ENCODE measurements at regions not wholly inside any gene's neighbourhood (a gene's known extent, or its start where the extent isn't known, plus 50 kb on each side); places are given as distances from the start of the nearest gene placed in this dataset.

DNA sequence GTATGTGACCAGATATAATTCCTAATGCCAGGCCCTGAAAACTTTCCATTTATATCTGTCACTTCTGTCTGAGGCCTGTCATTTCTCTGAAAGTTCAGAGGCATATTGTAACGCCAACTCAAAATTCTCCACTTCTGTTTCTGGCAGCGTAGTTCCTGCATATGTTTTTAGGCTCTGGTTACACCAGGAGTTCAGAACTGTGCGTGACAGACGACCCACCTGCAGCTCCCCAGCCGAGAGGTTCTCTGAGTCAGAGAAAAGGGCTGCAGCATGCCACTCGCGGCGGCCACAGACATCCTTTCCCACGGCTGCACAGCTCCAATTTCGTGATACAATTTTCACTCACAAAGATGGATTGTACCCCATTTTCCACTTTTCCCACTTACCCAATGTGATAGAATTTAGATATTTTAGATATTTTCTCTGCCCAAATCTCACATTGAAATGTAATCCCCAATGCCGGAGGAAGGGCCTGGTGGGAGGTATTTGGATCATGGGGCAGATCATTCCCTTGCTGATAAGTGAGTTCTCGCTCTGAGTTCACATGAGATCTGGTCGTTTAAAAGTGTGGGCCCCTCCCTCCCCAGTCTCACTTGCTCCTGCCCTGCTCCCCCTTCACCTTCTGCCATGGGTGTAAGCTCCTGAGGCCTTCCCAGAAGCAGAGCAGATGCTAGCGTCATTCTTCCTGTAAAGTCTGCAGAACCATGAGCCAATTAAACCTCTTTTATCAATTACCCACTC, 308.1 kb downstream of the LIG4 start:
- H3K36me3 Mint-ChIP-seq (ENCODE audit: insufficient read depth): no peaks in the 10 kb centered on the region
- no peaks in the 10 kb centered on the region for H3K4me1 Mint-ChIP-seq (ENCODE audit: low read depth in 2 of 2)
- ATAC-seq (replicated peaks): no peak
- peaks cover 10 to 15% of the 10 kb centered on the region in 2 donors for H3K9me3 Mint-ChIP-seq
- H3K27ac Mint-ChIP-seq: no peak overlapping the region
- H3K27me3 Mint-ChIP-seq: no peaks in the 10 kb centered on the region
- DNase-seq: no peak
- no peak overlapping the region for H3K4me3 Mint-ChIP-seq

- Mint-ChIP-seq H3K27ac (no peak overlapping the region), H3K9me3 (peaks cover 10 to 14% of the 10 kb centered on the region in 2 donors), H3K27me3 (no peaks in the 10 kb centered on the region), H3K4me3 (no peak overlapping the region), H3K36me3 (ENCODE audit: insufficient read depth) (no peaks in the 10 kb centered on the region), H3K4me1 (ENCODE audit: low read depth in 2 of 2) (no peaks in the 10 kb centered on the region)
- DNase-seq (no peak), ATAC-seq (replicated peaks) (no peak)
Observed at GRCh38 chr13:107906131-107906530, 309.2 kb downstream of the LIG4 start.

GRCh38 chr13:107901996-107902562, 313.3 kb downstream of the LIG4 start:
- Mint-ChIP-seq H3K9me3 (peaks cover 0 to 5% of the 10 kb centered on the region in 2 donors), H3K27ac (no peak overlapping the region), H3K4me1 (ENCODE audit: low read depth in 2 of 2) (no peaks in the 10 kb centered on the region), H3K27me3 (no peaks in the 10 kb centered on the region), H3K36me3 (ENCODE audit: insufficient read depth) (no peaks in the 10 kb centered on the region), H3K4me3 (no peak overlapping the region)
- ATAC-seq (replicated peaks): no peak
- DNase-seq: no peak

GRCh38 chr13:107901230-107901629, 314.1 kb downstream of the LIG4 start:
- Mint-ChIP-seq H3K36me3 (ENCODE audit: insufficient read depth) (no peaks in the 10 kb centered on the region), H3K27me3 (no peaks in the 10 kb centered on the region), H3K4me3 (no peak overlapping the region), H3K4me1 (ENCODE audit: low read depth in 2 of 2) (no peaks in the 10 kb centered on the region), H3K27ac (no peak overlapping the region), H3K9me3 (peaks cover 0 to 5% of the 10 kb centered on the region in 2 donors)
- no peak for ATAC-seq (replicated peaks)
- no peak for DNase-seq

DNA sequence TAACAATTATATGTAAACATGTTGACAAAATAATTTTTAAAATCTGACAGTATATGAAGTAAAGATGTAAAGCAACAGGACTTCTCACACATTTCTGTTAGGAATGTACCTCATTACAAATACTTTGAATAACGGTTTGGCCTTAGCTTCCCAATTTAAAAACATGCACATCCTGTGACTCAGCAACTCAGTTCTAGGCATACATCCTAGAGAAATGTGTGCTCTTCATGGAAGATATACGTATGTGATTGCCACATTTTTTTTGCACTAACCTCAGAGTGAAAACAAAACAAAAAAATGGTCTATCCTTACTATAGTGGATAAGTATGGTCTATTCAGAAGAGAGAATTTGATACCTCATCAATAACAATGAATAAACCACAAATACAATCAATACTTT, 314.6 kb downstream of the LIG4 start:
- DNase-seq (no peak), ATAC-seq (replicated peaks) (no peak)
- Mint-ChIP-seq H3K4me3 (no peak overlapping the region), H3K9me3 (peaks cover 0 to 5% of the 10 kb centered on the region in 2 donors), H3K4me1 (ENCODE audit: low read depth in 2 of 2) (no peaks in the 10 kb centered on the region), H3K27me3 (no peaks in the 10 kb centered on the region), H3K27ac (no peak overlapping the region), H3K36me3 (ENCODE audit: insufficient read depth) (no peaks in the 10 kb centered on the region)

- H3K4me3 Mint-ChIP-seq: no peak overlapping the region
- H3K9me3 Mint-ChIP-seq: peaks cover 7 to 24% of the 10 kb centered on the region in 2 donors
- DNase-seq (no peak), ATAC-seq (replicated peaks) (no peak)
- H3K36me3 Mint-ChIP-seq (ENCODE audit: insufficient read depth): no peaks in the 10 kb centered on the region
- no peaks in the 10 kb centered on the region for H3K4me1 Mint-ChIP-seq (ENCODE audit: low read depth in 2 of 2)
- H3K27me3 Mint-ChIP-seq: no peaks in the 10 kb centered on the region
- no peak overlapping the region for H3K27ac Mint-ChIP-seq
Observed at GRCh38 chr13:107886118-107886517, 329.2 kb downstream of the LIG4 start.

DNA sequence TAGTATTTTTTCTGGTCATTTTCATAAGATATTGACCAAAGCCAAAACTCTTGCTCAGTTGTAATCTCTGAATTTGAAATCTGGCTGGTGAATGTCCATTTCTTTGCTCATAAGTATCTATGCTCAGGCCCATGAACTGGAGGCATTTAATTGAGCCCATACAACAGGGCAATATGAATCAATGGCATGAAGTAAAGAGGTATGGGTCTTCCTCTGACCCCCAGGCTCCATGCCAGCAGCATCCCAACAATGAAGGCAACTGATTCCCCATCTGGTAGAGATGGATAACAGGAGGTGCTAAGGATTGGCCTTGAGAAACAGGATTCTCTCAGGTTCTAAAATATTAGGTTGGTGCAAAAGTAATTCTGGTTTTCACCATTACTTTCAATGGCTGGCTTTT, 330.8 kb downstream of the LIG4 start:
- no peak for DNase-seq
- Mint-ChIP-seq H3K4me3 (no peak overlapping the region), H3K27ac (no peak overlapping the region), H3K9me3 (peaks cover 7 to 30% of the 10 kb centered on the region in 2 donors), H3K4me1 (ENCODE audit: low read depth in 2 of 2) (no peaks in the 10 kb centered on the region), H3K36me3 (ENCODE audit: insufficient read depth) (no peaks in the 10 kb centered on the region), H3K27me3 (no peaks in the 10 kb centered on the region)
- ATAC-seq (replicated peaks): no peak

DNA sequence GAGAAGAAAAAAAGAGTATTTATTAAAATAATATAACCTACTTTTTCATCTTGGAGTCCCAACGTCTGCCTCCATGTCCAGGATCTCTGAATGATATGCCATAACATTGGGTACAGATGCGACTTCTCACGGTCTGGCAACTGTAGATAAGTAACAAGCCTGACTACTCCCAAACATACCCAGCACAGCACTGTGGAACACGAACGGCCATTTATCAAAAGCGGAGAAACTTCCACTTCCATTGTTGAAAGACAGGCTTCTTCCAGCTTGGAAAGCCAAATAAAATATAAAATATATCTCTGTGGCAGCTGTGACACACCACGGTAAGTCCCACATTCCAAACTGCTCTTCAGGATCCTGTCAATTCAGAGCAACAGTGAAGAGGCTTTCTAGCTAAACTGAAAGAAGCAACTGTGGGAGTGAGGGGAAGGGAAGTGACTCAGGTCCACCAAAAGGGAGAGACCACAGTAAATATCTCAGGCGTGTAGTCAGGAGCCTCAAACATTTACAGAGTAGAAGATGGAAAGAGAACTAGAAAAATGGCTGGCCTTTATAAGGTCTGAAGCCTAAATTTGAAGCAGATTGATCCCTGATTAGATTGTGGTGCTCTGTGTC, 331.7 kb downstream of the LIG4 start:
- no peak overlapping the region for H3K4me3 Mint-ChIP-seq
- H3K9me3 Mint-ChIP-seq: peaks cover 8 to 24% of the 10 kb centered on the region in 2 donors
- no peaks in the 10 kb centered on the region for H3K27me3 Mint-ChIP-seq
- no peak for DNase-seq
- H3K4me1 Mint-ChIP-seq (ENCODE audit: low read depth in 2 of 2): no peaks in the 10 kb centered on the region
- H3K27ac Mint-ChIP-seq: no peak overlapping the region
- ATAC-seq (replicated peaks): no peak
- no peaks in the 10 kb centered on the region for H3K36me3 Mint-ChIP-seq (ENCODE audit: insufficient read depth)

GRCh38 chr13:107882708-107883560, 332.4 kb downstream of the LIG4 start:
- DNase-seq (no peak), ATAC-seq (replicated peaks) (no peak)
- Mint-ChIP-seq H3K27me3 (no peaks in the 10 kb centered on the region), H3K4me1 (ENCODE audit: low read depth in 2 of 2) (no peaks in the 10 kb centered on the region), H3K4me3 (no peak overlapping the region), H3K27ac (no peak overlapping the region), H3K36me3 (ENCODE audit: insufficient read depth) (no peaks in the 10 kb centered on the region), H3K9me3 (peaks cover 7 to 26% of the 10 kb centered on the region in 2 donors)

DNA sequence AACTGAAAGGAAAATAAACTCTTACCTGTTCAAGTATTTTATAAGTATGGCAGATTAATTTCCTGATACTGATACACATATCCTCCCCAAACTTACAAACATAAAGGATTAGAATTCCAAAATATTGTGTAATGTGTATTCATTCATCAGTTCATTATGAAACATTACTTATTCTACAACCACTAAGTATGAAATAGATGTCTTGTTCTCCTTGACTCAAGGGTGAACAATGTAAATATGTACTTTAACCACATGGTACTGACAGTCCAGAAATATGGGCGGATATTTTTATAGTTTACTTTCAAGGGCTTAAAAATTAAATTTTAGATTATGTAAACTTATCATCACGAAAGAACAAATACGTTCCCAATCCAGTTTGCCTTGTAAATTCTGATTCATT, 334.0 kb downstream of the LIG4 start:
- no peak overlapping the region for H3K4me3 Mint-ChIP-seq
- no peaks in the 10 kb centered on the region for H3K36me3 Mint-ChIP-seq (ENCODE audit: insufficient read depth)
- no peak for DNase-seq
- no peak for ATAC-seq (replicated peaks)
- H3K4me1 Mint-ChIP-seq (ENCODE audit: low read depth in 2 of 2): no peaks in the 10 kb centered on the region
- peaks cover 7 to 30% of the 10 kb centered on the region in 2 donors for H3K9me3 Mint-ChIP-seq
- no peak overlapping the region for H3K27ac Mint-ChIP-seq
- H3K27me3 Mint-ChIP-seq: no peaks in the 10 kb centered on the region

GRCh38 chr13:107874456-107874855, 340.9 kb downstream of the LIG4 start:
- Mint-ChIP-seq H3K27me3 (no peaks in the 10 kb centered on the region), H3K36me3 (ENCODE audit: insufficient read depth) (no peaks in the 10 kb centered on the region), H3K4me1 (ENCODE audit: low read depth in 2 of 2) (no peaks in the 10 kb centered on the region), H3K4me3 (no peak overlapping the region), H3K27ac (no peak overlapping the region), H3K9me3 (peaks cover 9 to 21% of the 10 kb centered on the region in 2 donors)
- DNase-seq (no peak), ATAC-seq (replicated peaks) (no peak)

DNA sequence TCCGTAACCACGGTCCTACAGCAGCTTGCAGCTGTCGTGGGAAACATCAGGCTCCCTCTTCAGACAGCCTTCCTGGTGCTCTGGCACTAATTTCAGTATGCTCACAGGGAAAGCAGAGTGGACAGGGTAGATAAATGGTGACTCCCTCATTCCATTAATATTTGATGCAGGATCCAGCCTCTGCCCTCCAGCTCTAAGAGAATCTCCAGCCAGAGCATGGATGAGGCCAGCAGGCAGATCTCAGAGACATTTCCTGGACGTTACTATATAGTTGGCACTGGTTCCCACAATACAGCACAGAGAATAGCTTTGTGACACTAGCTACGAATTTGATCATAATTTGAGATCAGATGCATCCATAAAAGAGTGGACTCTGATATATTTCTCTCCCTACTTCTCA, 341.4 kb downstream of the LIG4 start:
- Mint-ChIP-seq H3K4me1 (ENCODE audit: low read depth in 2 of 2) (no peaks in the 10 kb centered on the region), H3K27ac (no peak overlapping the region), H3K36me3 (ENCODE audit: insufficient read depth) (no peaks in the 10 kb centered on the region), H3K9me3 (peaks cover 7 to 21% of the 10 kb centered on the region in 2 donors), H3K4me3 (no peak overlapping the region), H3K27me3 (no peaks in the 10 kb centered on the region)
- DNase-seq (no peak), ATAC-seq (replicated peaks) (no peak)

DNA sequence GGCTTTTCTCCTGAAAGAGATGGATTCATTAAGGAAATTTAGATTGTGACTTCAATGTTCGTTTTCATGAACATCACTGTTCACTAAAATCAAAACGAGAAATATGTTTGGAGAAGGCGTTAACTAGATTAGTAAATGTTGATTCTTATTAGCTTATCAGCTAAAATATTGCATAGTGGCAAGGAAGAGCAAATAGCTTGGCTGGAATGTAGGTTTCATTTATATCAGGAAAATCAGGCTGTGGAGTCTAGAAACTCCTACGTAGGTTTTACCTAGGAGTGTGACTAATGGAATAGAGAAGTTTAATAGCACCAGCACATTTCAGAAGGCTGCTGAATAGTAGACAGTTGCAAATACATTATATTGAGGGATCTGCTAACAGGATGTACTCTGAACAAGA, 344.9 kb downstream of the LIG4 start:
- no peak for DNase-seq
- H3K9me3 Mint-ChIP-seq: peaks cover 7 to 8% of the 10 kb centered on the region in 2 donors
- no peaks in the 10 kb centered on the region for H3K36me3 Mint-ChIP-seq (ENCODE audit: insufficient read depth)
- H3K27me3 Mint-ChIP-seq: peaks cover 9 to 30% of the 10 kb centered on the region in 2 donors
- H3K4me1 Mint-ChIP-seq (ENCODE audit: low read depth in 2 of 2): no peaks in the 10 kb centered on the region
- H3K4me3 Mint-ChIP-seq: no peak overlapping the region
- no peak for ATAC-seq (replicated peaks)
- H3K27ac Mint-ChIP-seq: no peak overlapping the region

Data from effector memory CD8-positive, alpha-beta T cell (primary cell).